Peyer's patch (tissue), 4 donors: ENCODE measurements at regions not wholly inside any gene's neighbourhood (a gene's known extent, or its start where the extent isn't known, plus 50 kb on each side); places are given as distances from the start of the nearest gene placed in this dataset.

Experiments
- POLR2A ChIP-seq, 2 donors: fragments of 450-650 bp; IDR thresholded peaks; one replicate each; pipeline ENCODE4 v1.5.1; 2017; ENCODE audit warnings: antibody characterized with exemption in 2 of 2, mild to moderate bottlenecking in 2 of 2, moderate library complexity in 2 of 2
- TF ChIP-seq, protein P1 (sequence below), 6 experiments: fragments of 450-650 bp in 4 of 6; fragments of 200-600 bp in 2 of 6; sonication (generic) in 1 of 6; IDR thresholded peaks; one replicate each; pipeline ENCODE4 v1.5.1; 2017 to 2019; ENCODE audit warnings: antibody characterized with exemption in 6 of 6, mild to moderate bottlenecking in 3 of 6, moderate library complexity in 1 of 6

DNA sequence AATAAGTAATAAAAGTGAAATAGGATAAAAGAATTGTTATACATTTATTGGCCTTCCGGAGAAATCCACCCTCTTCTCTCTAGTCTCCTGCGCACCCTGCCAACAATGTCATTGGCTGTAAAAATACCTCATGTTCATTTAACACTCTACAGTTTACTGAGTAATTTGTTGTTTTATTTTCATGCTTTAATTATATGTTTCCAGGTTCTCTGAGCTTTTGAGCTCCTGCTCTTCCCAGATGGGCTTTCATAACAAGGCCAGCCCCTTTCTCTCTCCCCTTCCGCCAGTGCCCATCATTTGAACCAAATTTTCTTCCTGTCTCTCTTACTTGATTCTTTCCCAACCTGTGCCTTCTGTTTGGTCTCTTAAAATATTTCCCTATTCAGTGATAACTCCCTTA lies 144.6 kb upstream of the PRSS1 start:
- TF ChIP-seq, protein P1, sequence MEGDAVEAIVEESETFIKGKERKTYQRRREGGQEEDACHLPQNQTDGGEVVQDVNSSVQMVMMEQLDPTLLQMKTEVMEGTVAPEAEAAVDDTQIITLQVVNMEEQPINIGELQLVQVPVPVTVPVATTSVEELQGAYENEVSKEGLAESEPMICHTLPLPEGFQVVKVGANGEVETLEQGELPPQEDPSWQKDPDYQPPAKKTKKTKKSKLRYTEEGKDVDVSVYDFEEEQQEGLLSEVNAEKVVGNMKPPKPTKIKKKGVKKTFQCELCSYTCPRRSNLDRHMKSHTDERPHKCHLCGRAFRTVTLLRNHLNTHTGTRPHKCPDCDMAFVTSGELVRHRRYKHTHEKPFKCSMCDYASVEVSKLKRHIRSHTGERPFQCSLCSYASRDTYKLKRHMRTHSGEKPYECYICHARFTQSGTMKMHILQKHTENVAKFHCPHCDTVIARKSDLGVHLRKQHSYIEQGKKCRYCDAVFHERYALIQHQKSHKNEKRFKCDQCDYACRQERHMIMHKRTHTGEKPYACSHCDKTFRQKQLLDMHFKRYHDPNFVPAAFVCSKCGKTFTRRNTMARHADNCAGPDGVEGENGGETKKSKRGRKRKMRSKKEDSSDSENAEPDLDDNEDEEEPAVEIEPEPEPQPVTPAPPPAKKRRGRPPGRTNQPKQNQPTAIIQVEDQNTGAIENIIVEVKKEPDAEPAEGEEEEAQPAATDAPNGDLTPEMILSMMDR (IDR thresholded peaks at IDR 0.05) = no peak
- TF ChIP-seq POLR2A (IDR thresholded peaks at IDR 0.05) = no peak
